ENCODE measurements at regions not wholly inside any gene's neighbourhood (a gene's known extent, or its start where the extent isn't known, plus 50 kb on each side); places are given as distances from the start of the nearest gene placed in this dataset.

GRCh38 chr2:3041841-3042600, 335.6 kb downstream of the EIPR1 start:
- no peak for DNase-seq (ENCODE audit: low spot score)
- TF ChIP-seq, protein P1, sequence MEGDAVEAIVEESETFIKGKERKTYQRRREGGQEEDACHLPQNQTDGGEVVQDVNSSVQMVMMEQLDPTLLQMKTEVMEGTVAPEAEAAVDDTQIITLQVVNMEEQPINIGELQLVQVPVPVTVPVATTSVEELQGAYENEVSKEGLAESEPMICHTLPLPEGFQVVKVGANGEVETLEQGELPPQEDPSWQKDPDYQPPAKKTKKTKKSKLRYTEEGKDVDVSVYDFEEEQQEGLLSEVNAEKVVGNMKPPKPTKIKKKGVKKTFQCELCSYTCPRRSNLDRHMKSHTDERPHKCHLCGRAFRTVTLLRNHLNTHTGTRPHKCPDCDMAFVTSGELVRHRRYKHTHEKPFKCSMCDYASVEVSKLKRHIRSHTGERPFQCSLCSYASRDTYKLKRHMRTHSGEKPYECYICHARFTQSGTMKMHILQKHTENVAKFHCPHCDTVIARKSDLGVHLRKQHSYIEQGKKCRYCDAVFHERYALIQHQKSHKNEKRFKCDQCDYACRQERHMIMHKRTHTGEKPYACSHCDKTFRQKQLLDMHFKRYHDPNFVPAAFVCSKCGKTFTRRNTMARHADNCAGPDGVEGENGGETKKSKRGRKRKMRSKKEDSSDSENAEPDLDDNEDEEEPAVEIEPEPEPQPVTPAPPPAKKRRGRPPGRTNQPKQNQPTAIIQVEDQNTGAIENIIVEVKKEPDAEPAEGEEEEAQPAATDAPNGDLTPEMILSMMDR (IDR thresholded peaks at IDR 0.05), result no peak
- no peak for ATAC-seq (ENCODE audit: low FRiP score)

GRCh38 chr2:3041246-3041645, 336.4 kb downstream of the EIPR1 start:
- TF ChIP-seq, protein P1 (IDR thresholded peaks at IDR 0.05), result no peak
- DNase-seq (ENCODE audit: low spot score) (no peak), ATAC-seq (ENCODE audit: low FRiP score) (no peak)

DNA sequence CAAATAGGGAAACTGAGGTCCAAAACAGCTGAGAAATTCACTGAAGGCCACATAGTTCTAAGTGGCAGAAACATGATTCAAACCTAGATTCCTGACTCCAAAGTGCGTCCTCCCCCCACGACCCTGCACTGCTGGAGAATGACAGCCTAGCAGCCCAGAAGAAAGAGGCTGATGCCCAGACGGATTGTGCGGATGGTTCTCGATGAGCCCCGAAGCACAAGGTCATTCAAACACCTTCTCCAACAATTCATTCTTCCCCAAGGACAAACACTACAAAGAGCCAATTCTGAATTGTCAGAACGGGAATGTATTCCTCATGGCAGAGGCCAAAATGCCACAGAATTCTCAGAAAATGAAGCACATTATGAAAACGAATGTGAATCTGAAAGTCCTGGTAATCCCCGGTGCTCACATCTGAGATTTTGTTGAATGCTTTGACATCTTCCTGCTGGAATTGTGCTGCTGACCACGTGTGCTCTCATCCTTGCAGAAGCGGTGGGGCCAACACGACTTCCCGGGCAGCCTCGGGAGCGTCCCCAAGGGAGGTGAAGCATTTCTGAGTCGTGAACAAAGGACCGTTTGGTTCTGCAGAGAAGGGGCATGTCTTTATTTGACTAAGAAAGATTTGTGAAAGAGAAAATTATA, 337.0 kb downstream of the EIPR1 start:
- ATAC-seq (ENCODE audit: low FRiP score) (no peak), DNase-seq (ENCODE audit: low spot score) (no peak)
- TF ChIP-seq, protein P1 (IDR thresholded peaks at IDR 0.05), result no peak

DNA sequence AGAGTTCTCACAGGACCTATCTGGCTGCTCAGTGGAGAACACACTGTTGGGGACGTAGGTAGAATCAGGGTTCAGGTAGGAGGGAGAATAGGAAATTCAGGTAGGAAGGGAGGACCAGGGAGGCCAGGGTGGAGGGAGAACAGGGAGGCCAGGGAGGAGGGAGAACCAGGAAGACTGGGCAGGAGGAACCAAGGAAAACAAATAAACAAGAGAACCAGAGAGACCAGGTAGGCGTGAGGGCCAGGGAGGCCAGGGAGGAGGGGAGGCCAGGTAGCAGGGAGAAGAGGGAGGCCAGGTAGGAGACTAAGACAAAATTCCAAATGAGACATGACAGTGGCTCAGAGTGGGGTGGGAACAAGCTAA, 337.6 kb downstream of the EIPR1 start:
- TF ChIP-seq, protein P1 (IDR thresholded peaks at IDR 0.05), result no peak
- no peak for ATAC-seq (ENCODE audit: low FRiP score)
- no peak for DNase-seq (ENCODE audit: low spot score)

DNA sequence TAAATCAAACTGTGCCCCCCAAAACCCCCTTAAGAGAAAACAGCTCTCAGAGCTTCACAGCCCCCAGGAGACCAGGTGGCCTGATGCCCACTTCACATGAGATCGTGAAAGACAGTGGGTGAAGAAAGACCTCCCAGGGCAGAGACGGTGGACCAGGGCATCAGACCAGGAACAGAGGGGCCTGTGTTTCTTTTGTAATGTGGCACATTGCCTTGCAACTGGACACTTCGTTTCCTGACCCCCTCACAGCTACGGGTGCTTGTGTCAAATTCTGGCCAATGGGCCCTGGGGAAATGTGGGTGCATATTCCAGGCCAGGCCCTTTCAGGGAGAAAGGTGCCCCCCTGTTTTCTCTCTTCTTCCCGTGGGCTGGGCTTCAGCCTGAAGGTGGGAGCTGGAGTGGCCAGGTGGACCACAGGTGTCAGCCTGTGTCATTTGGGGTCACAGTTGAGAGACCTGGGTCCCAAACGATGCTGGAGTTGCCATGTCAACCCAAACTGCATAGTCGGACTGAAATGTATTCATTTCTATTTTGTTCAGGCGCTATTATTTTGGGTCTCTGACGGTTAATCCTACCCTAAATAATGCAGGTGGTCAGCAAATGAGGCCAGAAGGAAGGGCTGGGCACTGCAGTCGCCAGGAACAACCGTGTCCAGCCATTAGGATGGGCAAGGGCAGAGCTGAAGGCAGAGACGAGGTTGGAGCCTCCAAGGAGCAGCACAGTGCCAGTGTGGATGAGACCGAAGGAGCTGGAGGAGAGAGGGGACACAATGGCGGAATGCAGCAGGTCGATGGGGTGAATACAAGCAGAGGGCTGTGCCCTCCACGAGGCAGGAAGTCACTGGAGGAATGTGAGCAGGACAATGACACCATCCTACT, 338.2 kb downstream of the EIPR1 start:
- DNase-seq (ENCODE audit: low spot score) (no peak), ATAC-seq (ENCODE audit: low FRiP score) (no peak)
- TF ChIP-seq, protein P1 (IDR thresholded peaks at IDR 0.05), result no peak

DNA sequence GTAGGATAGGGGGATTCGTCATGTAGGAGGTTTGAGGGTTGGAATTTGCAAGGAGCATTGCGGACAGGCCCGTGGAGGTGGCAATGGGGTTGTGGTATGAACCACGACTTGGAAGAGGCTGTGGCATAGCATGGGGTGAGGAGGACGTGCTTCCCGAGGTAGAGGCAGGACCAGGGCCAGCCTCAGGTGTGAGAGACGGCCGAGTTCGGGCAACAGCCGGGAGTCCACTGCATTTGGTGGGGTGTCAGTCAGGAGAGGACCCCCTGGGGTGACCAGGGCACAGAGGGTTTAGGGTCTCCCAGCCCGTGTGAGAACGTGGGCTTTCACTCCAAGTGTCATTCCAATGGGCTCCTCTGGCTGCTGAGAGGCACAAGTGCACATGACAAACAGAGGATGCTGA, 339.0 kb downstream of the EIPR1 start:
- no peak for ATAC-seq (ENCODE audit: low FRiP score)
- DNase-seq (ENCODE audit: low spot score), result no peak
- TF ChIP-seq, protein P1 (IDR thresholded peaks at IDR 0.05), result no peak
